Activated T-helper 2 cell treated with anti-CD3 and anti-CD28 coated beads, Interferon-gamma antibody, Interleukin-2, Interleukin-4, amounts not matched to agents 10 μg/mL and 5 μg/mL and 100 μg/mL, durations not matched to agents 14 hours and 24 hours and 36 hours (primary cell): ENCODE measurements at regions not wholly inside any gene's neighbourhood (a gene's known extent, or its start where the extent isn't known, plus 50 kb on each side); places are given as distances from the start of the nearest gene placed in this dataset.

Source experiments
- DNase-seq: peaks from one replicate; pipeline ENCODE4 v3.0.0; 2021; ENCODE audit warnings: low spot score
- H3K27ac Mint-ChIP-seq: one replicate; pipeline ENCODE4 v1.8.0; 2021; ENCODE audit warnings: mixed read lengths
- H3K27me3 Mint-ChIP-seq: one replicate; pipeline ENCODE4 v1.8.0; 2021; ENCODE audit warnings: low read depth, mixed read lengths
- H3K36me3 Mint-ChIP-seq: one replicate; pipeline ENCODE4 v1.8.0; 2021; ENCODE audit warnings: low read depth, mixed read lengths
- H3K4me1 Mint-ChIP-seq: one replicate; pipeline ENCODE4 v1.8.0; 2021; ENCODE audit warnings: low read depth, mixed read lengths
- H3K4me3 Mint-ChIP-seq: one replicate; pipeline ENCODE4 v1.8.0; 2021; ENCODE audit warnings: low read depth, mild to moderate bottlenecking, moderate library complexity, mixed read lengths
- H3K9me3 Mint-ChIP-seq: one replicate; pipeline ENCODE4 v1.8.0; 2021; ENCODE audit warnings: mixed read lengths
- intact Hi-C: fragments of 100-400 bp; cut with micrococcal nuclease; formaldehyde crosslinking; loops from one replicate; pipeline ENCODE4 v1.15.1; 2023

DNA sequence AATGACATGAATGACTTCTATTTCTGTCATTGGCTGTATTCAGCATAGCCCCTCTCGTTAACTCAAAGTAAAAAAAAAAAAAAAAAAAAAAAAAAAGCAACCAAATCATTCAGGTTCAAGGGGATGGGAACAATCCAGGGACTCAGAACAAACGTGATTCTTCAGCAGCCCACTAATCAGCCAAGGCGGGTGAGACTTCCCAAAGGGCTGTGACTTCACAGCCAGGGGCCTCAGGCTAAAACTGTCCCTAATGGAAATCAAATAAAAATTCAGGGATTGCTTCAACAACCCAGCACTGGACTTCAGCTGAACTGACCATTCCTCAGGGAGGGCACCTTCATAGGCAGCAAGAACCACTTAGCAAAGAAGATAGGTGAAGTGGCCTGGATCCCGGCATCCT, 86.2 kb upstream of the FAM169A start:
- Mint-ChIP-seq H3K27ac (no peak overlapping the region), H3K4me3 (no peak overlapping the region), H3K4me1 (no peaks in the 10 kb centered on the region), H3K9me3 (no peaks in the 10 kb centered on the region), H3K27me3 (peaks cover 36% of the 10 kb centered on the region), H3K36me3 (no peaks in the 10 kb centered on the region)
- no peak for DNase-seq
- intact Hi-C loops = no loop called here

- peaks cover 40% of the 10 kb centered on the region for H3K27me3 Mint-ChIP-seq
- no peak overlapping the region for H3K27ac Mint-ChIP-seq
- no peaks in the 10 kb centered on the region for H3K4me1 Mint-ChIP-seq
- intact Hi-C loops = no loop called here
- no peak for DNase-seq
- H3K4me3 Mint-ChIP-seq = no peak overlapping the region
- no peaks in the 10 kb centered on the region for H3K9me3 Mint-ChIP-seq
- H3K36me3 Mint-ChIP-seq = no peaks in the 10 kb centered on the region
Observed at GRCh38 chr5:74951865-74952264, 85.7 kb upstream of the FAM169A start.

GRCh38 chr5:74950836-74951515, 84.8 kb upstream of the FAM169A start:
- intact Hi-C loops = no loop called here
- peaks cover 45% of the 10 kb centered on the region for H3K27me3 Mint-ChIP-seq
- no peak for DNase-seq
- no peaks in the 10 kb centered on the region for H3K9me3 Mint-ChIP-seq
- H3K4me1 Mint-ChIP-seq = peaks cover 2% of the 10 kb centered on the region
- no peak overlapping the region for H3K27ac Mint-ChIP-seq
- H3K4me3 Mint-ChIP-seq = no peak overlapping the region
- no peaks in the 10 kb centered on the region for H3K36me3 Mint-ChIP-seq

- peaks cover 48% of the 10 kb centered on the region for H3K27me3 Mint-ChIP-seq
- H3K4me1 Mint-ChIP-seq = peaks cover 8% of the 10 kb centered on the region
- no peaks in the 10 kb centered on the region for H3K9me3 Mint-ChIP-seq
- H3K36me3 Mint-ChIP-seq = no peaks in the 10 kb centered on the region
- no peak overlapping the region for H3K27ac Mint-ChIP-seq
- DNase-seq = no peak
- H3K4me3 Mint-ChIP-seq = no peak overlapping the region
- intact Hi-C loops = loop anchor here (5.0 kb wide), 1 partner anchor 107 kb away; no protein-coding TSS in a partner anchor
Observed at GRCh38 chr5:74949976-74950375, 83.8 kb upstream of the FAM169A start.

DNA sequence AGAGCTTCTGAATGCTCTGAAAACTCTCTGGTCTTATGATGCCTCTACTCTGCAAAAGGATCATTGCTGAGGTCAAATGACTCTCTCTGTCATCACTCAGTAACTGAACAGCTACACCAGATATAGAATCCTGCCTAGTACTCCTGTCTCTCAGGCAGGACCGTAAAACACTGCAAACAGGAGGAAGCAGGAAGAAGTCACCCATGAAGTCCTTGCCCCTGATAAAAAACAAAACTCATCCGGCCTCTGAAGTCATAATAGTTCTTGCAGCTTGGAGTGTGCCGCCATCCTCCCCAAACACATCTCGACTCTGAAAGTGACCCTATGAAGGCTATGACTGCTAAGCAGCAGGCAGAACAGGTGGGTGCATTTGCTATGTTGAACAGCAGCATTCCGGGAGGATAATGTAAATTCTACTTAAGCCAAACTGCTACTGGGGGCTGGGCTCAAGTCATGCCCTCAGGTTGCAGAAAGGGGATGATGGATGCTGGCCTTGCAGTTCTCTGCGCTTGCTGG, 81.9 kb upstream of the FAM169A start:
- intact Hi-C loops = loop anchor here (5.0 kb wide), 1 partner anchor 109 kb away; no protein-coding TSS in a partner anchor
- H3K4me3 Mint-ChIP-seq = no peak overlapping the region
- no peaks in the 10 kb centered on the region for H3K9me3 Mint-ChIP-seq
- H3K4me1 Mint-ChIP-seq = peaks cover 8% of the 10 kb centered on the region
- no peak overlapping the region for H3K27ac Mint-ChIP-seq
- no peak for DNase-seq
- no peaks in the 10 kb centered on the region for H3K36me3 Mint-ChIP-seq
- H3K27me3 Mint-ChIP-seq = peaks cover 54% of the 10 kb centered on the region

GRCh38 chr5:74946471-74946870, 80.3 kb upstream of the FAM169A start:
- no peak for DNase-seq
- Mint-ChIP-seq H3K4me1 (peaks cover 8% of the 10 kb centered on the region), H3K9me3 (no peaks in the 10 kb centered on the region), H3K36me3 (no peaks in the 10 kb centered on the region), H3K27me3 (peaks cover 59% of the 10 kb centered on the region), H3K4me3 (no peak overlapping the region), H3K27ac (no peak overlapping the region)
- intact Hi-C loops = loop anchor here (5.0 kb wide), 1 partner anchor 111 kb away; no protein-coding TSS in a partner anchor

GRCh38 chr5:74945561-74946165, 79.5 kb upstream of the FAM169A start:
- Mint-ChIP-seq H3K27ac (no peak overlapping the region), H3K27me3 (peaks cover 62% of the 10 kb centered on the region), H3K36me3 (no peaks in the 10 kb centered on the region), H3K4me3 (no peak overlapping the region), H3K9me3 (no peaks in the 10 kb centered on the region), H3K4me1 (peaks cover 8% of the 10 kb centered on the region)
- intact Hi-C loops = loop anchor here (1.0 to 5.0 kb wide), 2 partner anchors 10 to 112 kb away; no protein-coding TSS in a partner anchor
- DNase-seq = no peak

DNA sequence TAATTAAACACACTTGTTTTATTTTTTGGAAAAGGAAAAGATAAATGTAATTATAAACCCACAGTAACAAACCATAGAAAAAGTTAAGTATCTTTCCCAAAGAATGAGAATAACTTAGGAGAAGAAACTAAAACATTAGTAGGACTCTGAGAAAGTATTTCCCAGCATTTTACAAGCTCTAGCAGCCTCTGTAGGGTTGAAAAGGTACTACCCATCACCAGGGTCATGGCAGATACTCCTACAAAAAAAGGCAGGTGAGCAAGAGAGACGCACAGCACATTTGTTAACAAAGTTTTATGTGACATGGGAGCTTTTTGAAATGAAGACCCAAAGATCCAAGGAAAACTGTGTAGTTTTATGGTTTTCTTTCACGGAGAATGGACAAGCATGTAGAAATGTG, 77.7 kb upstream of the FAM169A start:
- H3K27me3 Mint-ChIP-seq = peaks cover 63% of the 10 kb centered on the region
- no peak for DNase-seq
- no peak overlapping the region for H3K27ac Mint-ChIP-seq
- H3K4me3 Mint-ChIP-seq = no peak overlapping the region
- H3K36me3 Mint-ChIP-seq = no peaks in the 10 kb centered on the region
- peaks cover 9% of the 10 kb centered on the region for H3K4me1 Mint-ChIP-seq
- no peaks in the 10 kb centered on the region for H3K9me3 Mint-ChIP-seq
- intact Hi-C loops = no loop called here

DNA sequence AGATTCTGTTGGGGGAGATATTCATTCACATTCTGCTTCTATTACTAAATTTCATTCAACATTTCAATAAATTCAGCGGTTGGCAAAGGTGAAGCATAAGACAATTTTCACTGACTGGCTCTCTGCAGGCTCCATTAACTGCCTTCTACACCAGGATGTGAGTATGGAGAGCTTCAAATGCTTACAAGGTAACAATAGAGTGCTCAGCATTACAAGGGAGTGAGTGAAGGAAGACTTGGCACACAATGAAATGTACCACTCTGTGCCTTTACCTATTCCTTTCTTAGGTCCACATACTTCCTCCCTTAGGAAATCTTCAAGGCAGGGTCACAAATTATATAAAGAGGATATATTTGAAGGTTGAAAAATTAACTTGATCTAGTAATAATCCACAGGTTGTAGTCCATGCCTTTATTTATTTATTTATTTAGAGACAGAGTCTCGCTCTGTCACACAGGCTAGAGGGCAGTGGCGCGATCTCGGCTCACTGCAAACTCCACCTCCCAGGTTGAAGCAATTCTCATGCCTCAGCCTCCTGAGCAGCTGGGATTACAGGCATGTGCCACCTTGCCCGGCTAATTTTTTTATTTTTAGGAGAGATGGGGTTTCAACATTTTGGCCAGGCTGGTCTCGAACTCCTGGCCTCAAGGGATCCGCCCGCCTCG, 76.6 kb upstream of the FAM169A start:
- H3K9me3 Mint-ChIP-seq = no peaks in the 10 kb centered on the region
- peaks cover 17% of the 10 kb centered on the region for H3K4me1 Mint-ChIP-seq
- peaks cover 62% of the 10 kb centered on the region for H3K27me3 Mint-ChIP-seq
- DNase-seq = no peak
- no peaks in the 10 kb centered on the region for H3K36me3 Mint-ChIP-seq
- no peak overlapping the region for H3K4me3 Mint-ChIP-seq
- intact Hi-C loops = no loop called here
- H3K27ac Mint-ChIP-seq = no peak overlapping the region

DNA sequence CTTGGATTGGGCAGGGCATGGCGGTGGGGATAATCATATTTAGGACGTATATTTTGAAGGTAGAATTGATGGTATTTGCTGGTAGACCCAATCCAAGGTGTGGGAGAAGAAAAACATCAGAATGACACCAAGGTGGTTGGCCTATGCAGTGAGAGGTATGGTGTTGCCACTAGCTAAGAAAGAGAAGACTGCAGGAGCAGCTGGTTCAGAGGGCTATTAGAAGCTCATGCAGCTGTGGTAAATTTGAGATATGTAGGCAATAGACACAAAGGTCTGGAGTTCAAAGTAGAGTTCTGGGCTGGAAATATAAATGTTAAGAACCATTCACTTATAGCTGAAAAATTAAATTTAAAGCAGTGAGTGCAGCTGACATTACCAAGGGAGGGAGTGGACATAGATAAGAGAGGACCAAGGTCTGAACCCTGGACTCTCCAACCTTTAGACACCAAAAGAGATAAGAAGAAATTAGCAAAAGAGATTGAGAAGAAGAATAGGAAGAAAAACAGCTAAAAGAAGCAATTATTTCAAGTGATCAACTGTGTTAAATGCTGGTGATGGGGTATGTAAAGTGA, 74.7 kb upstream of the FAM169A start:
- no peak for DNase-seq
- H3K27ac Mint-ChIP-seq = no peak overlapping the region
- peaks cover 50% of the 10 kb centered on the region for H3K27me3 Mint-ChIP-seq
- H3K9me3 Mint-ChIP-seq = no peaks in the 10 kb centered on the region
- intact Hi-C loops = no loop called here
- H3K4me1 Mint-ChIP-seq = peaks cover 19% of the 10 kb centered on the region
- H3K4me3 Mint-ChIP-seq = no peak overlapping the region
- H3K36me3 Mint-ChIP-seq = no peaks in the 10 kb centered on the region

DNA sequence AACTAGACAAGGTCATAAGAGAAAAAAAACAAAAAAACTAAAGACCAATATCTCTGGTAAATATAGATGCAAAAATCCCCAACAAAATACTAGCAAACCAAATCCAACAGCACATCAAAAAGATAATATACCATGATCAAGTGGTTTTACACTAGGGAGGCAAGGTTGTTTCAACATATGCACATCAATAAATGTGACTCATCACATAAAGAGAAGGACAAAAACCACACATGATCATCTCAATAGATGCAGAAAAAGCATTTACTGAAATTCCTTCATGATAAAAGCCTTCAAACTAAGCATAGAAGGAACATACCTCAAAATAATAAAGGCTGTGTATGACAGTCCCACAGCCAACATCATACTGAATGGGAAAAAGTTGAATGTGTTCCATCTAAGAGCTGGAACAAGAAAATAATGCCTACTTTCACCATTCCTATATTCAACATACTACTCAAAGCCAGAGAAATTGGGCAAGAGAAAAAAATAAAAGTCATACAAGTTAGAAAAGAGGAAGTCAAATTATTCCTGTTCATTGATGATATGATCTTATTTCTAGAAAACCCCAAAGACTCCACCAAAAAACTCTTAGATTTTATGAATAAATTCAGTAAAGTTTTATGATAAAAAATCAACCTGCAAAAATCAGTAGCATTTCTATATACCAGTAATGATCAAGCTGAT, 72.2 kb upstream of the FAM169A start:
- intact Hi-C loops = loop anchor here (5.0 kb wide), 5 partner anchors 114 to 399 kb away; partner anchors contain the start of genes ANKRD31, GCNT4, GFM2 and HMGCR
- Mint-ChIP-seq H3K27ac (no peak overlapping the region), H3K36me3 (no peaks in the 10 kb centered on the region)

DNA sequence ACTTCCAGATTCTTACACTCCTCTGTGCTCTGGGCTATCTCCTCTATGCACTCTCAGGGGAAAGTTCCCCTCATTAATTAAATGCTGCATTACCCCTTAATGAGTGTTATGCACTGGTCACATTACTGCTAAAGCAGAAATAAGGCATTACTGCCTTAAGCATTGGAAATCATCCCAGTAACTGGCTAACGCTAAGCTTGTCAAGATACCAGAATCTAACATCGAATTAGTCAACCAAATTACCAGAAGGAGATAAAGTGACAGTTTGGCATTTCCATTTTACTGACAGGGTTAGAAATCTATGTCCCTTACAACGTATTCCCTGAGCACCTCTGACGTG, 69.5 kb upstream of the FAM169A start:
- intact Hi-C loops = loop anchor here (1.0 to 5.0 kb wide), 8 partner anchors 10 to 782 kb away; partner anchors contain the start of genes ANKRD31, GCNT4, GFM2 and HMGCR
- Mint-ChIP-seq H3K36me3 (no peaks in the 10 kb centered on the region), H3K4me3 (peak overlapping the region; percentile 24), H3K9me3 (no peaks in the 10 kb centered on the region), H3K27ac (peak overlapping the region; percentile 48), H3K27me3 (peaks cover 28% of the 10 kb centered on the region), H3K4me1 (peaks cover 31% of the 10 kb centered on the region)
- no peak for DNase-seq

More for the DNA sequence above, 72.2 kb upstream of the FAM169A start:
- no peak for DNase-seq
- H3K9me3 Mint-ChIP-seq = no peaks in the 10 kb centered on the region
- peaks cover 31% of the 10 kb centered on the region for H3K4me1 Mint-ChIP-seq
- no peak overlapping the region for H3K4me3 Mint-ChIP-seq
- peaks cover 37% of the 10 kb centered on the region for H3K27me3 Mint-ChIP-seq
